ENCODE measurements at regions not wholly inside any gene's neighbourhood (a gene's known extent, or its start where the extent isn't known, plus 50 kb on each side); places are given as distances from the start of the nearest gene placed in this dataset.

- DNase-seq (ENCODE audit: low read depth) = peak; percentile 46
- TF ChIP-seq, protein P1, sequence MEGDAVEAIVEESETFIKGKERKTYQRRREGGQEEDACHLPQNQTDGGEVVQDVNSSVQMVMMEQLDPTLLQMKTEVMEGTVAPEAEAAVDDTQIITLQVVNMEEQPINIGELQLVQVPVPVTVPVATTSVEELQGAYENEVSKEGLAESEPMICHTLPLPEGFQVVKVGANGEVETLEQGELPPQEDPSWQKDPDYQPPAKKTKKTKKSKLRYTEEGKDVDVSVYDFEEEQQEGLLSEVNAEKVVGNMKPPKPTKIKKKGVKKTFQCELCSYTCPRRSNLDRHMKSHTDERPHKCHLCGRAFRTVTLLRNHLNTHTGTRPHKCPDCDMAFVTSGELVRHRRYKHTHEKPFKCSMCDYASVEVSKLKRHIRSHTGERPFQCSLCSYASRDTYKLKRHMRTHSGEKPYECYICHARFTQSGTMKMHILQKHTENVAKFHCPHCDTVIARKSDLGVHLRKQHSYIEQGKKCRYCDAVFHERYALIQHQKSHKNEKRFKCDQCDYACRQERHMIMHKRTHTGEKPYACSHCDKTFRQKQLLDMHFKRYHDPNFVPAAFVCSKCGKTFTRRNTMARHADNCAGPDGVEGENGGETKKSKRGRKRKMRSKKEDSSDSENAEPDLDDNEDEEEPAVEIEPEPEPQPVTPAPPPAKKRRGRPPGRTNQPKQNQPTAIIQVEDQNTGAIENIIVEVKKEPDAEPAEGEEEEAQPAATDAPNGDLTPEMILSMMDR (conservative IDR thresholded peaks at IDR 0.05; ENCODE audit: low read length) = no peak
- H3K4me3 ChIP-seq (ENCODE audit: low read length) = no peak overlapping the region
These were observed 442.4 kb downstream of the FRK start for GRCh38 chr6:115618256-115618655.

DNA sequence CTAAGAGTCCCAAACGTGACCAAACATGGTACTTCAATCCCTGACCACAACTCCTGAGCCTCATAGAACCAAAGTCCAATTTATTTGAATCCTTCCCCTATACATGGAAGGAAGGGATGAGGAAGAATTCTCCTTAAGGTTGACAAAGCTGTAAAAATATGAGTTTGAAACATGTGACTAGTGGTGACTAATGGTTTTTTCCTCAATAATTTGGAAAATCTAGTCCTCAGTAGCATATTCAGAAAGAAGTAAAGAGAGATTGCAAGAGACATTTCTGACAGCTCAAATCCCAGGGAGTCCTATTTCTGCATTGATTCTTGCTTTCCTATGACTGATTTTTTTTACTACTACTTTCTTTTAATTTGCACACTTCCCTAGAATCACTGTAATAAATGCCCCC, 443.7 kb downstream of the FRK start:
- no peak overlapping the region for H3K4me3 ChIP-seq (ENCODE audit: low read length)
- no peak for DNase-seq (ENCODE audit: low read depth)
- TF ChIP-seq, protein P1 (conservative IDR thresholded peaks at IDR 0.05; ENCODE audit: low read length) = no peak

DNA sequence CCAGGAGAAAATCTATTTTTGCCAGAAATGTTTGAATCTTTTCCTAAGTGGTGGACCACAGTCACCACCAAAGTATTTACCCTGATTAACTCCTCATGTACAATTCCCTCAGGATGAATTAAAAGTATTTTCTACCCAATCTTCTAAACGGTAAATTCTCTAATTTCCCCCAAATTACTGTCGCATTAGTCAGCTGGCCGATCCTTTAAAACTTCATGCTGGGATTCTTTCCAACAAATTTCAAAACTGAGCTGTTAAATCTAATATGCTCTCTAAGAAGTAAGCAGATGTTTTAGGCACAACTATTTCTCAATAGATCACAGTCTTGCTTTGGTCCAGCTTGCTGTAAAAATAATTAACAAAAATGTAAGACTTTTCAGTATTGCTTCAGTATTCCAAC, 447.2 kb downstream of the FRK start:
- TF ChIP-seq, protein P1 (conservative IDR thresholded peaks at IDR 0.05; ENCODE audit: low read length) = no peak
- peak; percentile 98 for DNase-seq (ENCODE audit: low read depth)

GRCh38 chr6:115612796-115613479, 447.8 kb downstream of the FRK start:
- H3K4me3 ChIP-seq (ENCODE audit: low read length) = no peak overlapping the region
- TF ChIP-seq, protein P1 (conservative IDR thresholded peaks at IDR 0.05; ENCODE audit: low read length) = no peak
- no peak for DNase-seq (ENCODE audit: low read depth)

More for the DNA sequence above, 447.2 kb downstream of the FRK start:
- H3K4me3 ChIP-seq (ENCODE audit: low read length) = no peak overlapping the region

- DNase-seq (ENCODE audit: low read depth) = no peak
- H3K4me3 ChIP-seq (ENCODE audit: low read length) = no peak overlapping the region
- TF ChIP-seq, protein P1 (conservative IDR thresholded peaks at IDR 0.05; ENCODE audit: low read length) = no peak
These were observed 448.5 kb downstream of the FRK start for GRCh38 chr6:115612216-115612615.

- no peak overlapping the region for H3K4me3 ChIP-seq (ENCODE audit: low read length)
- no peak for DNase-seq (ENCODE audit: low read depth)
- TF ChIP-seq, protein P1 (conservative IDR thresholded peaks at IDR 0.05; ENCODE audit: low read length) = no peak
These were observed 450.0 kb downstream of the FRK start for GRCh38 chr6:115610696-115611095.

GRCh38 chr6:115609111-115609510, 451.6 kb downstream of the FRK start:
- DNase-seq (ENCODE audit: low read depth) = no peak
- TF ChIP-seq, protein P1 (conservative IDR thresholded peaks at IDR 0.05; ENCODE audit: low read length) = no peak

More at GRCh38 chr6:115609111-115609510, 451.6 kb downstream of the FRK start:
- no peak overlapping the region for H3K4me3 ChIP-seq (ENCODE audit: low read length)
